Right lobe of liver (tissue), 6 donors: ENCODE measurements at regions not wholly inside any gene's neighbourhood (a gene's known extent, or its start where the extent isn't known, plus 50 kb on each side); places are given as distances from the start of the nearest gene placed in this dataset.

Source experiments
- ATAC-seq, 4 donors: fragments of 200-7000 bp; cut with Tn5 transposase; one replicate each; pipeline ENCODE4 v1.9.1; 2020; ENCODE audit warnings: mild to moderate bottlenecking in 4 of 4, moderate library complexity in 4 of 4
- DNase-seq, 3 donors: peaks; one replicate each; pipeline ENCODE4 v3.0.0-alpha.2; 2020
- H3K27ac ChIP-seq, 3 donors: fragments of 200-600 bp; one replicate each; pipeline ENCODE4 v1.8.0; 2022
- H3K27me3 ChIP-seq, 2 donors: fragments of 200-600 bp; one replicate each; pipeline ENCODE4 v1.8.0; 2022
- H3K36me3 ChIP-seq, 4 donors: fragments of 200-600 bp; sonication (generic) in 1 of 4; one replicate each; pipeline versions ENCODE4 v1.5.1 to v1.8.0; 2017 to 2022; ENCODE audit warnings: control low read depth in 1 of 4
- H3K4me1 ChIP-seq, 4 donors: fragments of 200-600 bp; sonication (generic) in 1 of 4; one replicate each; pipeline versions ENCODE4 v1.5.1 to v1.8.0; 2017 to 2022; ENCODE audit warnings: control low read depth in 1 of 4
- H3K4me3 ChIP-seq, 3 donors: fragments of 200-600 bp; one replicate each; pipeline ENCODE4 v1.8.0; 2022
- H3K9me3 ChIP-seq, 4 donors: fragments of 200-600 bp; sonication (generic) in 1 of 4; one replicate each; pipeline versions ENCODE4 v1.5.1 to v1.8.0; 2017 to 2022; ENCODE audit warnings: control low read depth in 1 of 4
- CTCF ChIP-seq, 4 donors: fragments of 200-600 bp in 3 of 4; fragments of 450-650 bp in 1 of 4; IDR thresholded peaks; one replicate each; pipeline versions ENCODE4 v1.5.1 to v1.8.0; 2016 to 2022; ENCODE audit warnings: antibody characterized with exemption in 4 of 4, mild to moderate bottlenecking in 2 of 4
- POLR2A ChIP-seq: fragments of 450-650 bp; IDR thresholded peaks from one replicate; pipeline ENCODE4 v1.6.1; 2017; ENCODE audit warnings: antibody characterized with exemption, mild to moderate bottlenecking
- WGBS: methylation state at CpG from one replicate; pipeline ENCODE4 v1.1.6; 2018; ENCODE audit warnings: low coverage, low lambda C conversion rate; ENCODE audit not compliant: insufficient coverage; ENCODE audit errors: missing lambda C conversion rate; 5-methylcytosine and 5-hydroxymethylcytosine counted together
- intact Hi-C, 2 donors: fragments of 100-400 bp; cut with DNase I; formaldehyde crosslinking; loops; one replicate each; pipeline versions ENCODE4 v1.11.2 to v1.14.1; 2022
- donor health status: DM: no; HTN: yes; CAD: no.
- donor health status: DM: no; HTN: no; CAD: no.
- donor health status: DM: no; HTN: no; CAD: no.
- donor health status: DM: no; HTN: yes; CAD: no.
- donor health status: DM: no; HTN: yes; CAD: no.

- intact Hi-C loops = no loop called here
- Histone ChIP-seq H3K4me1 (no peaks in the 10 kb centered on the region), H3K36me3 (no peaks in the 10 kb centered on the region), H3K27me3 (no peaks in the 10 kb centered on the region), H3K9me3 (no peaks in the 10 kb centered on the region), H3K4me3 (no peak overlapping the region), H3K27ac (no peak overlapping the region)
- no peak for TF ChIP-seq POLR2A
- no peak for TF ChIP-seq CTCF (IDR thresholded peaks at IDR 0.05)
- DNase-seq = no peak
- WGBS = 63% methylated on average over 2 of the region's 2 CpGs
- peak in 1 of 4 donors; percentile 45 for ATAC-seq
These were observed 250.5 kb upstream of the RORA start for GRCh38 chr15:61479613-61480012.

GRCh38 chr15:61476741-61477140, 247.6 kb upstream of the RORA start:
- DNase-seq = no peak
- H3K9me3 ChIP-seq = no peaks in the 10 kb centered on the region
- no peak for ATAC-seq
- WGBS = 100% methylated on average over 1 of the region's 1 CpG
- H3K27ac ChIP-seq = no peak overlapping the region
- no peaks in the 10 kb centered on the region for H3K4me1 ChIP-seq
- intact Hi-C loops = no loop called here
- H3K27me3 ChIP-seq = no peaks in the 10 kb centered on the region
- H3K4me3 ChIP-seq = no peak overlapping the region
- H3K36me3 ChIP-seq = no peaks in the 10 kb centered on the region
- TF ChIP-seq POLR2A = no peak
- TF ChIP-seq CTCF (IDR thresholded peaks at IDR 0.05) = no peak

GRCh38 chr15:61474796-61475195, 245.7 kb upstream of the RORA start:
- TF ChIP-seq CTCF (IDR thresholded peaks at IDR 0.05) = no peak
- TF ChIP-seq POLR2A = no peak
- H3K4me3 ChIP-seq = no peak overlapping the region
- DNase-seq = no peak
- H3K27ac ChIP-seq = no peak overlapping the region
- no peaks in the 10 kb centered on the region for H3K4me1 ChIP-seq
- no peaks in the 10 kb centered on the region for H3K27me3 ChIP-seq
- 78% methylated on average over 1 of the region's 1 CpG for WGBS
- no peaks in the 10 kb centered on the region for H3K36me3 ChIP-seq
- intact Hi-C loops = no loop called here
- ATAC-seq = no peak
- no peaks in the 10 kb centered on the region for H3K9me3 ChIP-seq

- no peak for ATAC-seq
- H3K9me3 ChIP-seq = no peaks in the 10 kb centered on the region
These were observed 238.7 kb upstream of the RORA start for GRCh38 chr15:61467823-61468222.

More at GRCh38 chr15:61467823-61468222, 238.7 kb upstream of the RORA start:
- no peak for TF ChIP-seq CTCF (IDR thresholded peaks at IDR 0.05)
- no peak for TF ChIP-seq POLR2A
- intact Hi-C loops = no loop called here
- H3K4me1 ChIP-seq = no peaks in the 10 kb centered on the region
- no peaks in the 10 kb centered on the region for H3K36me3 ChIP-seq
- H3K4me3 ChIP-seq = no peak overlapping the region
- 61% methylated on average over 2 of the region's 2 CpGs for WGBS
- DNase-seq = no peak
- no peak overlapping the region for H3K27ac ChIP-seq
- no peaks in the 10 kb centered on the region for H3K27me3 ChIP-seq
